ENCODE measurements at regions not wholly inside any gene's neighbourhood (a gene's known extent, or its start where the extent isn't known, plus 50 kb on each side); places are given as distances from the start of the nearest gene placed in this dataset.

- no peak for TF ChIP-seq GATA3 (IDR thresholded peaks at IDR 0.05; ENCODE audit: low read depth, low read length)
- no peak for TF ChIP-seq GATA2 (IDR thresholded peaks at IDR 0.05; ENCODE audit: low read depth, low read length)
Measured at GRCh38 chr16:66254751-66255150, 111.7 kb upstream of the CDH5 start.
